SK-N-SH (cell line): ENCODE measurements at regions not wholly inside any gene's neighbourhood (a gene's known extent, or its start where the extent isn't known, plus 50 kb on each side); places are given as distances from the start of the nearest gene placed in this dataset.

Experiments
- CTCF ChIA-PET: fragments of 300-600, 350-600 bp; formaldehyde crosslinking; extraction: SDS; loops from one replicate; lab custom pipeline; 2021; lab: Yijun Ruan, JAX
- POLR2A ChIA-PET: fragments of 350-600 bp; sonication (Branson Sonifier 250); formaldehyde crosslinking; extraction: SDS; loops from one replicate; lab custom pipeline; 2020; ENCODE audit warnings: antibody characterized with exemption, inconsistent platforms; lab: Yijun Ruan, JAX
- DNase-seq: peaks from one replicate; pipeline ENCODE4 v3.0.0; 2012
- H2AFZ ChIP-seq: fragments of 200-600 bp; sonication (generic); 2 replicates; pipeline ENCODE4 v1.8.1; 2016; ENCODE audit warnings: antibody characterized with exemption, mild to moderate bottlenecking, low read depth
- H3F3A ChIP-seq: fragments of 200-600 bp; sonication (generic); replicated peaks from 2 replicates; pipeline ENCODE3; 2016; ENCODE audit warnings: antibody characterized with exemption, mild to moderate bottlenecking; ENCODE audit not compliant: insufficient read depth
- H3K27ac ChIP-seq, 2 experiments: fragments of 200-500 bp in 1 of 2; fragments of 200-600 bp in 1 of 2; sonication (Bioruptor generic) in 1 of 2; sonication (generic), shearing (Covaris generic) in 1 of 2; 2 replicates each; pipeline versions ENCODE4 v1.5.1 to v1.6.1; 2014 to 2016; ENCODE audit warnings: low read depth in 2 of 2, inconsistent platforms in 1 of 2, low read length in 1 of 2, mild to moderate bottlenecking in 1 of 2, mixed read lengths in 1 of 2
- H3K27me3 ChIP-seq: fragments of 200-600 bp; sonication (generic), shearing (Covaris generic); 2 replicates; pipeline ENCODE4 v1.6.1; 2016; ENCODE audit warnings: mixed run types; ENCODE audit not compliant: insufficient read depth
- H3K36me3 ChIP-seq, 2 experiments: fragments of 200-500 bp in 1 of 2; fragments of 200-600 bp in 1 of 2; sonication (Bioruptor generic) in 1 of 2; sonication (generic) in 1 of 2; replicated peaks in 1 of 2; 2 replicates each; pipeline versions ENCODE3 to v1.5.1; 2014 to 2016; ENCODE audit warnings: low read length in 1 of 2, mild to moderate bottlenecking in 1 of 2; ENCODE audit not compliant: insufficient read depth in 2 of 2, control insufficient read depth in 1 of 2
- H3K4me1 ChIP-seq, 2 experiments: fragments of 200-500 bp in 1 of 2; fragments of 200-600 bp in 1 of 2; sonication (Bioruptor generic) in 1 of 2; sonication (generic), shearing (Covaris generic) in 1 of 2; 2 replicates each; pipeline versions ENCODE4 v1.5.1 to v1.6.1; 2014 to 2016; ENCODE audit warnings: low read depth in 1 of 2, low read length in 1 of 2, mixed run types in 1 of 2; ENCODE audit not compliant: insufficient read depth in 2 of 2, control insufficient read depth in 1 of 2
- H3K4me2 ChIP-seq: fragments of 200-600 bp; sonication (generic), shearing (Covaris generic); 2 replicates; pipeline ENCODE4 v1.6.1; 2017; ENCODE audit warnings: mixed run types
- H3K4me3 ChIP-seq, 2 experiments: fragments of 200-500 bp in 1 of 2; fragments of 200-600 bp in 1 of 2; sonication (Bioruptor generic) in 1 of 2; sonication (generic), shearing (Covaris generic) in 1 of 2; 2 replicates each; pipeline versions ENCODE4 v1.5.1 to v1.8.1; 2014 to 2016; ENCODE audit warnings: low read depth in 2 of 2, inconsistent platforms in 1 of 2, low read length in 1 of 2, mild to moderate bottlenecking in 1 of 2, mixed read lengths in 1 of 2, moderate library complexity in 1 of 2
- H3K79me2 ChIP-seq: fragments of 200-600 bp; sonication (generic); 2 replicates; pipeline ENCODE4 v1.8.1; 2017; ENCODE audit warnings: mild to moderate bottlenecking; ENCODE audit not compliant: insufficient read depth
- H3K9ac ChIP-seq: fragments of 200-600 bp; sonication (generic); 2 replicates; pipeline ENCODE4 v1.6.1; 2017; ENCODE audit warnings: mixed run types
- H3K9me2 ChIP-seq: fragments of 200-600 bp; sonication (generic); 2 replicates; pipeline ENCODE4 v1.6.1; 2017; ENCODE audit warnings: mixed run types
- H3K9me3 ChIP-seq: fragments of 200-600 bp; sonication (generic); 2 replicates; pipeline ENCODE4 v1.6.1; 2017; ENCODE audit warnings: mixed run types, mild to moderate bottlenecking, moderate library complexity
- H4K20me1 ChIP-seq: fragments of 200-600 bp; sonication (generic); 2 replicates; pipeline ENCODE4 v1.6.1; 2017; ENCODE audit warnings: mild to moderate bottlenecking, mixed run types; ENCODE audit not compliant: insufficient read depth
- CHD2 ChIP-seq: fragments of 150-350 bp; IDR thresholded peaks from 2 replicates; pipeline ENCODE4 v1.6.1; 2018; ENCODE audit warnings: low read length; ENCODE audit not compliant: partially characterized antibody
- EP300 ChIP-seq, 2 experiments: IDR thresholded peaks; 2 replicates each; pipeline versions ENCODE4 v1.4.0 to v1.6.1; 2012; ENCODE audit warnings: borderline replicate concordance in 1 of 2, low read depth in 1 of 2, low read length in 1 of 2
- EZH2phosphoT487 ChIP-seq: fragments of 200-600 bp; sonication (generic); IDR thresholded peaks from 2 replicates; pipeline ENCODE4 v1.6.1; 2017; ENCODE audit warnings: low read depth, mixed run types, mild to moderate bottlenecking, antibody characterized with exemption, moderate library complexity, borderline replicate concordance
- FOSL2 ChIP-seq: IDR thresholded peaks from 2 replicates; pipeline ENCODE4 v1.4.0; 2012; ENCODE audit warnings: low read depth, mild to moderate bottlenecking, moderate library complexity, borderline replicate concordance
- FOXJ3 ChIP-seq: sonication (generic); formaldehyde crosslinking; IDR thresholded peaks from 2 replicates; pipeline ENCODE4 v1.5.1; 2020; ENCODE audit warnings: mild to moderate bottlenecking, missing genetic modification reagents
- FOXM1 ChIP-seq: IDR thresholded peaks from 2 replicates; pipeline ENCODE4 v1.4.0; 2012; ENCODE audit warnings: low read depth, mild to moderate bottlenecking
- GATA2 ChIP-seq: sonication (generic); formaldehyde crosslinking; IDR thresholded peaks from 2 replicates; pipeline ENCODE4 v1.5.0; 2020; ENCODE audit warnings: mild to moderate bottlenecking, missing genetic modification reagents
- JUND ChIP-seq: IDR thresholded peaks from 2 replicates; pipeline ENCODE4 v1.4.0; 2012
- NFIC ChIP-seq: IDR thresholded peaks from 2 replicates; pipeline ENCODE4 v1.4.0; 2012; ENCODE audit warnings: borderline replicate concordance
- NRF1 ChIP-seq: IDR thresholded peaks from 2 replicates; pipeline ENCODE4 v1.6.1; 2012; ENCODE audit warnings: low read depth, mild to moderate bottlenecking, low read length
- RCOR1 ChIP-seq: fragments of 150-350 bp; IDR thresholded peaks from 2 replicates; pipeline ENCODE4 v1.6.1; 2017; ENCODE audit warnings: antibody characterized with exemption, low read length
- RXRA ChIP-seq: IDR thresholded peaks from 2 replicates; pipeline ENCODE4 v1.4.0; 2012; ENCODE audit warnings: low read depth, mild to moderate bottlenecking, borderline replicate concordance
- SMC3 ChIP-seq: IDR thresholded peaks from 2 replicates; pipeline ENCODE4 v1.6.1; 2012; ENCODE audit warnings: low read depth, low read length, improper control_type of control experiment
- TAF1 ChIP-seq: IDR thresholded peaks from 2 replicates; pipeline ENCODE4 v1.6.1; 2012; ENCODE audit warnings: low read depth, mild to moderate bottlenecking, low read length, moderate library complexity, borderline replicate concordance
- TEAD4 ChIP-seq: IDR thresholded peaks from 2 replicates; pipeline ENCODE4 v1.4.0; 2012; ENCODE audit warnings: mild to moderate bottlenecking, borderline replicate concordance; ENCODE audit not compliant: insufficient read depth
- ZBTB33 ChIP-seq: IDR thresholded peaks from 2 replicates; pipeline ENCODE4 v1.4.0; 2012; ENCODE audit warnings: low read depth, borderline replicate concordance
- WGBS: methylation state at CpG from one replicate; pipeline ENCODE4 v1.1.6; 2017; ENCODE audit warnings: low lambda C conversion rate; 5-methylcytosine and 5-hydroxymethylcytosine counted together

GRCh38 chr11:101185985-101186384, 56.4 kb upstream of the PGR start:
- H3K27me3 ChIP-seq = no peaks in the 10 kb centered on the region
- H3K9me2 ChIP-seq = no peaks in the 10 kb centered on the region
- H2AFZ ChIP-seq = no peak overlapping the region
- ChIA-PET POLR2A (no interaction called here), CTCF (no interaction called here)
- no peak overlapping the region for H3K4me3 ChIP-seq
- no peak for DNase-seq
- H3K9ac ChIP-seq = no peak overlapping the region
- 0% methylated on average over 2 of the region's 2 CpGs for WGBS
- no peaks in the 10 kb centered on the region for H3K79me2 ChIP-seq
- H3F3A ChIP-seq = no peaks in the 10 kb centered on the region
- no peaks in the 10 kb centered on the region for H3K9me3 ChIP-seq
- no peaks in the 10 kb centered on the region for H4K20me1 ChIP-seq
- H3K27ac ChIP-seq = no peak overlapping the region
- no peaks in the 10 kb centered on the region for H3K36me3 ChIP-seq
- H3K4me1 ChIP-seq = no peaks in the 10 kb centered on the region
- H3K4me2 ChIP-seq = no peak overlapping the region
- TF ChIP-seq NRF1 = no peak
- TF ChIP-seq CHD2 = no peak
- TF ChIP-seq TEAD4 = no peak
- TF ChIP-seq RXRA = no peak
- TF ChIP-seq EP300 (IDR thresholded peaks at IDR 0.05; ENCODE audit: borderline replicate concordance in 1 of 2, low read depth in 1 of 2, low read length in 1 of 2) = no peak
- TF ChIP-seq SMC3 = no peak
- no peak for TF ChIP-seq FOXJ3
- TF ChIP-seq ZBTB33 = no peak
- TF ChIP-seq GATA2 (CRISPR knock-in tag) = no peak

GRCh38 chr11:101182467-101182866, 52.9 kb upstream of the PGR start:
- Histone ChIP-seq H3K4me2 (no peak overlapping the region), H3K27ac (no peak overlapping the region), H3K9me3 (no peaks in the 10 kb centered on the region), H3K27me3 (no peaks in the 10 kb centered on the region), H3K4me3 (no peak overlapping the region), H3K9me2 (no peaks in the 10 kb centered on the region), H2AFZ (no peak overlapping the region), H3K79me2 (no peaks in the 10 kb centered on the region), H3K36me3 (no peaks in the 10 kb centered on the region), H4K20me1 (no peaks in the 10 kb centered on the region), H3F3A (no peaks in the 10 kb centered on the region), H3K9ac (no peak overlapping the region), H3K4me1 (no peaks in the 10 kb centered on the region)
- no peak for TF ChIP-seq FOXM1
- DNase-seq = no peak
- CTCF ChIA-PET = no interaction called here
- 7% methylated on average over 1 of the region's 1 CpG for WGBS
- POLR2A ChIA-PET = no interaction called here

GRCh38 chr11:101180481-101180880, 50.9 kb upstream of the PGR start:
- no peaks in the 10 kb centered on the region for H3K9me2 ChIP-seq
- H2AFZ ChIP-seq = no peak overlapping the region
- no peaks in the 10 kb centered on the region for H4K20me1 ChIP-seq
- 0% methylated on average over 1 of the region's 1 CpG for WGBS
- POLR2A ChIA-PET = no interaction called here
- no peaks in the 10 kb centered on the region for H3F3A ChIP-seq
- no peaks in the 10 kb centered on the region for H3K36me3 ChIP-seq
- H3K79me2 ChIP-seq = no peaks in the 10 kb centered on the region
- H3K9me3 ChIP-seq = no peaks in the 10 kb centered on the region
- H3K4me1 ChIP-seq = no peaks in the 10 kb centered on the region
- no peak overlapping the region for H3K4me3 ChIP-seq
- no peaks in the 10 kb centered on the region for H3K27me3 ChIP-seq
- CTCF ChIA-PET = interaction anchor here (0.6 kb wide), 1 partner anchor 254 kb away, joined by 3 read pairs; no protein-coding TSS in a partner anchor
- no peak for DNase-seq
- no peak overlapping the region for H3K4me2 ChIP-seq
- H3K27ac ChIP-seq = no peak overlapping the region
- H3K9ac ChIP-seq = no peak overlapping the region
- TF ChIP-seq NRF1 (no peak), TAF1 (no peak), NFIC (no peak), RCOR1 (no peak), JUND (no peak), FOSL2 (no peak), EZH2phosphoT487 (no peak)
